AG08396 (cell line): ENCODE measurements at regions not wholly inside any gene's neighbourhood (a gene's known extent, or its start where the extent isn't known, plus 50 kb on each side); places are given as distances from the start of the nearest gene placed in this dataset.
A peak's percentile ranks its signal among the peaks of the same experiment; 100 is the strongest.
"Not testable (repeated sequence)": the region's sequence is repeated elsewhere in the genome, so short reads cannot be mapped to it uniquely, and the experiment has no call there.

ENCODE experiments used
- DNase-seq: peaks from one replicate; pipeline ENCODE4 v3.0.0; 2012; ENCODE audit warnings: low spot score, mixed read lengths

DNA sequence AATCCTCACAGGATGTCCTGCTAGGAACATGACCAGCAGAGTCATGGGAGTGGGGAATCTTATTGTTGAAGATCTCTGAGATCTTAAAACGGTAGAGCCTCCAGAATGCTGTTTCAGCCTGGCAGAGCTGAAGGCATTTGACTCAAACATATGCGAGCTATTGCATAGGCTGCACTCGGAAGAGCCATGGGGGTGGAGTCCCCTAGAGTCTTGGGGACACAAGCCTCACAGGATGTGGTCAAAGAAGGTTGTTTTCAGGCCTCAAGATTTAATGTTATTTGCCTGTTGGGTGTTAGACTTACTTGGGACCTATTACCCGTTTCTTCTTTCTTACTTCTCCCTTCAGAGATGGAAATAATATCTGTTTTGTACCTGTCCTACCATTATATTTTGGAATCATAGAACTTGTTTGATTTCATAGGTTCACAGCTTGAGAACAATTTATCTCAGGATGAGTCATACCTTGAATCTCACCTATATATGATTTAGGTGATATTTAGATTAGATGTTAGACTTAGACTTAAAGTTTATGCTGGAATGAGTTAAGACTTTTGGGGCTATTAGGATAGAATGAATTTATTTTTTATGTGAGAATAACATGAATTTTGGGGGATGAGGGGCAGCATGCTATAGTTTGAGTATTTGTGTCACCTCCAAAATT is 172.2 kb upstream of the ATP2B1 start:
- DNase-seq: no peak

DNA sequence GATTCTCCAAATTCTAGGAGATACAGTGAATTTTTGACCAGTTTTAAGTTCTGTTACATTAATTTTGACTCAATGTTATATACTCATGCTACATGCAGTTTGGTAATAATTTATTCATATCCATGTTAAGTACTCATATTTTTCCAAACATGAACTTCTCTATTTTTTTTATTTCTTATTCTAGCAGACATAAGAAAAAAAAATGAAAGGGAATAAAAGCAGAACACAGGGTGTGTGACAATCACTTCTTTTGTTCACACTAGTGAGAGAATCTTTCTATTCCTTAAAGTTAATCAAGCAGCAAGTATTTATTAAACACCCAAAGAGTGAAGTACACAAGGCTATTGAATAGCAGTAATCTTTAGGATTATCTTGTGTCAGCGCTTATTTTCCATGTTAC is 171.1 kb upstream of the ATP2B1 start:
- no peak for DNase-seq

DNA sequence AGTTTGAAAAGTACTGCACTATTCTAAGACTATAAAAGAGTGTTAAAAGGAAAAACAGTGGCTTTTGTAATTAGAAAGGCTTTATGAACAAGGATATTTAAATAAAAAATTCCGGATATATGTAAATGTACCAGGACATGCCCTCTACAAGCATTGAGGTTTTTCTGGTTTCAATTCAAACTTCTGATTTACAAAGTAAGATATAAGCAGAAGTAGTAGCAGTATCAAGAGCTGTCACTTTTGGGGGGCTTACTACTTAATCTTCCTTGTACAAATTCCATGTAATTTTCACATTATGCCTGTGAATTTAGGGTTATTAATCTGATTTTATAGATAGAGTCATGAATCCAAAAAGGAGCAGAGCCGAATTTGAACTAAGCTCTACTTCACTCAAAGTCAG is 170.3 kb upstream of the ATP2B1 start:
- DNase-seq: no peak

DNA sequence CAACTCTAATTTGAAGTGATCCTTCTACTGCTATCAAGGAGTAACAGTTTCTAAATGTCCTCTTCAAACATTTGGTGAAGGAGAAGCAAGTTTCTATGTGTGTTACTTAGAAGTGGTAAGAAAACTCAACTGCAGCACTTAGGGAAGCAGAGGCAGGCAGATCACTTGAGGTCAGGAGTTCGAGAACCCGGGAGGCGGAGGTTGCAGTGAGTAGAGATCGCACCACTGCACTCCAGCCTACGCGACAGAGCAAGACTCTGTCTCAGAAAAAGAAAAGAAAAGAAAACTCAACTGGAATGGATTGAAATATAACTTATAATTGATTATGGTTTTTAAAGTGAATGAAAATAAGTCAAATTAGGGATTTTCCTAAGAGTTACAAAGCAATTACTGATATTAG is 169.7 kb upstream of the ATP2B1 start:
- no peak for DNase-seq

DNA sequence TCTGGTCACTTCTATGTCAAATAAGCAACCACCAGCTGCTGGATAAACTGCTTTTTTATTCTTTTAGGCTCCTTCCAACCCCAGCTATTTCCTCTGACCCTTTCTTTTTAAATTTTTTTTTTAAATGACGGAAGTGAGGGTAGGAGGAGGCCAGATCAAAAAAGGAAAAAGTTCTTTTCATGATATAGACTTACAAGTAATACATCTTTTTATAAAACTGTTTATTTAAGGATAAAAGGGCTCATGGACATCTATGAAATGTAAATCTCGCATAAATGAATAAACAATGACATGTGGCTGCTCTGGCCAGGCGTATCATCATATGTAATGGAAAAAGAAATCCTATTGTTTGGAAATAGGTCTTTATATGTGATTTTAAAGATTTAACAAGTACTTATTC is 169.0 kb upstream of the ATP2B1 start:
- DNase-seq: no peak

DNA sequence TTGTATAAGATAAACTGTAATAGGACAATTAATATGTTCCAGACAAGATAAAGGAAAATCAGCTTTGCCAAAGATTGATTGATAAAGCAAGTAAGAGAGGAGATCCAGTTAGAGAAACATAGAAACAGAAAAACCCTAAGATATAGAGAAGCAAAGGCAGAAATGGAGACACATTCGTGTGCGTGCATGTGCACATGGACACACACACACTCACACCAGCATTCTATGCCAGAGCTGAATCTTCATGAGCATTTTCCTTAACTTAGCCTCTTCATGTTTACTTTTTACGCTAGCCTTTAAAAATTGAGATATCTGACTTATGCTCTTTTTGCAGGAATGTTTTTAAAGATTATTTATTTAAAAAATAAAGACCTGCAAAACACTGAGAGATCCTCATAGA is 168.5 kb upstream of the ATP2B1 start:
- DNase-seq: no peak

DNA sequence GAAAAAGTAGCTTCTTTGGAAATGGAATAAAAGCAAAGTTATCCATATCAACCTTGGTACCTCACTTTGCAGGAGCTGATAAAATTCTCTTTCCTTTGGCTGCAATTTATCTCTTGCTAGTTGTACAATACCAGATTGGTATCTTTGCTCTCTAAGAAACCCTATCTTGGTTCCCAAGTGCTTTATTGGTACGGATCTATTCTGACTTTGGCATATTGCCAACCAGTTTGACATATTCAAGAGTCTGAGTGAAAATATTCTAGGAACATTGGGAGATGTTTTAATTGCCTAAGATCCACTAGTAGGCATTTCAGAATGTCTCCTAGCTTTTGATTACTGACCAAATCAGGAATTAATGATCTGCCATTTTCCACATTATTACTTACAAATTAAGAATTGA is 167.2 kb upstream of the ATP2B1 start:
- no peak for DNase-seq

DNA sequence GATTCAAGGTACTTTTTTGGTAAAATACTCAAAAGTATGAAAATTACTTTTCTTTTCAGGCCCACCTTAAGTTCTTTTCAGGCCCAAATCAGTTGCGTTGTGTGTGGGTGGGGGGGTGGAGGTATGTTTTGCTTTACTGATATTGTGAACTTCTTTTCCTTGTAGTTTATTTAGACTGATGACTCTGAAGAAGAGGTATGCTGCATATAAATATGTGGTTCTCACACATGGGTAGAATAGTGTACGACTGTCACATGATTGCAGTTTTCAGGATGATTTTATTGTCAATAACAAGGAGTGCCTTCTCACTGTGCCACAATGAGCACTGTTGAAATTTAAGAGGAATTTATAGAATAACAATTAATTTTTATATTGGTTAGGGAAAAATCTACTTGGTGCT is 166.6 kb upstream of the ATP2B1 start:
- DNase-seq: peak; percentile 60

DNA sequence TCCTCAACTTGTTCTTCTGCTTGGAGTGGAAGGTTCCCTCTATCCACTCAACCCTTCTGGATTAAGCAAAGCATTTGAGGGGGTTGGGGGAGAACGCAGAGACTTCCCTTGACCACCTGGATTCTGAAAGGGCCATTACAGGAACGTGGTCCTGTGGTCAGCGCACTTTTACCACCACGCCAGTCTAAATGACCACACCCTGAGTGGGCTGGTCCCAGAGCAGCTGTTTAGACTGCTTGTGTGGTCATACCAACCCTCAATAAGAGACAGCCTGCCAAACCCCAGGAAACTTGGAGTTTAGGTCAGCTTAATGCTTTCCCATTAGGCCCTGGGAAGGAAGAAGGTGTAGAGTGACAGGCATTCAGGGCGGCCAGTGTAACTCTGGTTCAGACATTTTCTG is 165.5 kb upstream of the ATP2B1 start:
- DNase-seq: peak; percentile 42

DNA sequence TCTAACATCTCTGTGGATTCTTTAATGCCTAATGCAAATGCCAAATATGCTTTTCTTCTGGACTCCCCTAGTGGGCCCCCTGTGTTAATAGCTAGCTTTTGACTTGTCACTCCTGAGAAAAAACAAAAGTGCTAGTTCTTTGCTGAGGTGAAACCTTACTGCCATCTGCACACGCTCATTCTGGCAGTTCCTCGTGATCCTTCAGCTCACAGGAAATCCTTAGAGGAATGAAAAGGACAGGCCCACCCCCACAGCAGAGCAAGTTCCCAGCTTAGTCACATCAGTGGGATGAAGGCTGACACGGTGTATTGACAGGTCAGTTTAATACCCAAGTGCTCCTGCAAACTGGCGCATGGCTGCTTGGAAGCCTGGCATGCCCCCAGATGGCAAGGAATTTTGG is 165.1 kb upstream of the ATP2B1 start:
- peak; percentile 10 for DNase-seq

DNA sequence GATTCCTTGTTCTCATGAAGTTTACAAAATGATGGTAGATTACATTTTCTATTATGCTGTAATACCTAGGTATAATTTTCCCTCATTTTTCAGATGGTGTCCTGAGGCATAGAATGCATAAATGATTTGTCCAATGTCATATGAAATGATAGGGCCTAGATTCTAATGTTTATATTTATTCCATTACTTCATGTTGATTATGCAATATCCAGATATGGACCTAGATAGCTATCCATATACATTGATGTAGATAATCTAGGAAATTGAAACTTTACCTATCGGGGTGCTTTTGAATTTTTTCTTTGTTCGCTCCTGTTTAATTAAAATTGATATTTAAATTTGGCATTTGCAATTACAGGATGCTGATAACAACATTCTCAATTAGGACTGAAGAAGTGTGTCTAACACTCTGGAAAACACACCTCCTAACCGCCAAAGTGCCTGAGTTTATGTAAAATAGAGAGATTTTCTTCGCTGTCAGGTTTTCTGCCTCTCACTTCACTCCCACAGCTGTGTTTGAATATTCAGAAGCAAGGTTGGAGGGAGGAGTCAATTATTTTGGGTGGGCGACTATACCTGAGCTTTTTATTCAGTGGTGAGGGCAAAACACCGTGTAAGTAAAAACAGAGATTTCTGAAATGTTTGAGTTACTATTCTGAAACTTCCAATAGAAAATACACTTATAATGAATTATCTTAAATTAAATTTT is 164.4 kb upstream of the ATP2B1 start:
- DNase-seq: no peak

DNA sequence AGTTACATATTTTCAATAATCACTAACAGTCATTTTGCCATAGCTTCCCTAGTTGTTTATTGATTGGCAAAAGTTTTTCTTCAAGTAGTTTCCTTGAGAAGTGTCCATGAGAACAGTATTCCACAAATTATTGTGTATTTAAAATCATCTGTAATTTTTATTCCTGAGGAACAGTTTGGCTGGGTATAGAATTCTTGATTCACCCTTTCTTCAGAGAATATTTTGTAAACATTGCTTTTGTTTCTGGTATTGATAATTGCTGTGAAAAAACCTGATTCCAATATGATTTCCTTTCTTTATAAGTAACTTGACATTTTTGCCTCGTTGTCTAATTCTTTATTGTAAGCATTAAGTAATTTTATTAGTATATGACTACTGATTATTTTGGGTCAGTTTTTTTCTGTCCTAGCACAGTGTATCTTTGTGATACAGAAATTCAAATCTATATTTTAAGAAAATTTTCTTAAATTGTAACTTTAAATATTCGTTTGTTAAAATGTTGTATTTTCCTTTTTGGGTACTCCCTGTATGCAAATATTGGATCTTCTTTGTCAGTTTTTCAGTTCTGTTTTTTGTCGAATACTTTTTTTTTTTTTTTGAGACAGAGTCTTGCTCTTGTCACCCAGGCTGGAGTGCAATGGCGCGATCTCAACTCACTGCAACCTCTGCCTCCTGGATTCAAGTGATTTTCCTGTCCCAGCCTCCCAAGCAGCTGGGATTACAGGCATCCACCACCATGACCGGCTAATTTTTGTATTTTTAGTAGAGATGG is 162.0 kb upstream of the ATP2B1 start:
- no peak for DNase-seq

DNA sequence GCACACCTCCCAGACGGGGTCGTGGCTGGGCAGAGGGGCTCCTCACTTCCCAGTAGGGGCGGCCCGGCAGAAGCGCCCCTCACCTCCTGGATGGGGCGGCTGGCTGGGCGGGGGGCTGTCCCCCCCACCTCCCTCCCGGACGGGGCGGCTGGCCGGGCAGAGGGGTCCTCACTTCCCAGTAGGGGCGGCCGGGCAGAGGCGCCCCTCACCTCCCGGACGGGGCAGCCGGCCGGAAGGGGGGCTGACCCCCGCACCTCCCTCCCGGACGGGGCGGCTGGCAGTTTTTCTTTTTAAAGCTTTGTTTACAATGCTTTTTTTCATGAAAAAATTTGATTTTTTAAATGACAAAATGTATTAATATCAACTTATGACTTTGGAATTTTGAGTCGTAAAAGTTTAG is 159.0 kb upstream of the ATP2B1 start:
- DNase-seq: not testable (repeated sequence)

DNA sequence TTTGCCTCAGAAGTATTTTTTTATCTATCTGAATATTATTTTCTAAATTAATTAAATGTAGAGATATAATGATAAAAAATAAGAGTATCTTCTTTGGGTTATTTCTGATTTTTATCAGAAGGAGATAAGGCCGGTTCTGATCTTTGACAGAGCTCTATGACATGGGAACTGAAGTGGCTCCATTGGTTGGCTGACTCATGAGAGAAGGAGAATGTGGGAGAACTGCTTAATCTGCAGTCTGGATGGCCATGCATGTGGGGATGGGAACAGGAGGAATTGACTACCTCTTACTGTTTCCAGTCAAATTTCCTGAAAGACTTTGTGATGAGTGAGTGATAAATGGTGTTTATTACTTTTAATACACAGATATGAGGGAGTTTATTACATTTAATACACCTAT is 155.8 kb upstream of the ATP2B1 start:
- DNase-seq: no peak

DNA sequence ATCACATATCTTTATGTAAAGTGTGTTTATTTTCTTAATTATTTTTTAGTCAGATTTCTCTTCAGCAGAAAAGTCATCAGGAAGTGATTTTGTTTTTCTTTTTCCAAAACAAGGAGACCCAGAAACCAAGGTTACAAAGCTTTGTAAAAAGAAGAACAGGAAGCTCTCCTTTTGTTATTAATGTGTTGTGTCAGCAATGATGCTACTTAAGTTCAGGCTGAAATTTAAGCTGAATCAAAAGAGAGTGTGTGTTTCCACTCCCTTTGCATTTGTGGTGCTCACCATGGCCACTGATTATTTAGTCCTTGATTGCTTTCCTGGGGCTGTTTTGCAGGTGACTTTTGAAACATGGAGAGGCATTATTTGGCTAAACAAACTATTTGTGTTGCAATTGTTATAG is 155.3 kb upstream of the ATP2B1 start:
- DNase-seq: no peak

DNA sequence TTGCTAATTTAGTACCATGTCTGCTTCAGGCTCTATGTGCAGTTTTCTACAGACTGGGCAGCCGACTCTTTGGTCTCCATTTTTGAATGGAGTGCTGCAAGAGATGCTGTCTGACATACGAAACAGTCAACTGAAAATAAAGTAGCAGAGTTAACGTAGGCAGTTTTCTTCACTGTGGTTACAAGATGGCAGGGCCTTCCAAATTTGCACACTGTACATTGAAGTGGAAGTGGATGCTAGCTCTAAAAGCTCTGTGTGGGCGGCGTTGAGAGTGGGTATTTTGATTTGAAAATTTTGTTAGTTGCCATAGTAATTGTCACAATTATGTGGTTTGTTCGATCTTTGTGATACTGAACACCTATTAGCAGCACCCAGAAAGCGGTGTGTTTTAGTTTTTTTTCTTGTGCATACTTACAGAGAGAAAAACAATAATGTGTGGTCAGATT is 154.9 kb upstream of the ATP2B1 start:
- no peak for DNase-seq

DNA sequence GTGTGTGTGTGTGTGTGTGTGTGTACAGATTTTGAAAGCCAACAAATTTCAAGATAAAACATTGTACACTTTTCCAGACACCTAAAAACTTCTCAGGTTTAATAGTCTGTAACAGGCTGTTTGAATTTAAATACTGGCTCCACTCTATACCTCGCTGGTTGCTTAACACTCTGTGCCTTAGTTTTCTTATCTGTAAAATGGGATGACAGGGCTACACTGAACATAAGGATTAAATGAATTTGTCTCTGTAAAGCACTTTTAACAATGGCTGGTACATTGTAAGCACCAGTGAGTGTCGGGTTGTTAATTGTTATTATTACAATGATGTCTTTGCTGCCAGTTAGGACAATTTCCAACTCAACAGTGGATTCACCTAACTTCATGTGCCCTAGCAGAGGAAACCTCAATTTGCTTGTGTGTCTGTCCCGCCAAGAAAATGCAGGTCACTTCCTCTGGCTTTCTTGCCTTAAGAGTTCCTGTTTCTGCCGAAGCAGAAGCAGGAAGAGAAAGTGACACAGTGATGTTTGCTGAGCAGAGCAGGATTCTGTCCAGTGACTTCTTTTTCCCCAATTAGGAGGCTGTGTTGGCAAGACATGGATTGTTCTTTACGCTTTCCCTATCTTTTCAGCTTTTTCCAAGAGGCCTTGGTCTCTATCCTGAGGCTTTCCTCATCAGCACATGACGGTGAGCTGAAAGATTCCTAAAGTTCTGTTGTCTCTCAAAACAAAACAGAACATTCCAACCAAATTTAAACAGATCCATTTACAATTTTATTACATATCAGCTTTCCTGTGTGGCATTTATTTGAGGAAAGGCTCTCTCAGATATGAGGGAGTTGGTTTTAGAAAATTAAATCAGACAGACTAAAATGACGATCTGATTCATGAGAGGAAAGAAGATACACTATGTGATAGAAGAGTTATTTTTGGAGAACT is 154.1 kb upstream of the ATP2B1 start:
- DNase-seq: no peak

DNA sequence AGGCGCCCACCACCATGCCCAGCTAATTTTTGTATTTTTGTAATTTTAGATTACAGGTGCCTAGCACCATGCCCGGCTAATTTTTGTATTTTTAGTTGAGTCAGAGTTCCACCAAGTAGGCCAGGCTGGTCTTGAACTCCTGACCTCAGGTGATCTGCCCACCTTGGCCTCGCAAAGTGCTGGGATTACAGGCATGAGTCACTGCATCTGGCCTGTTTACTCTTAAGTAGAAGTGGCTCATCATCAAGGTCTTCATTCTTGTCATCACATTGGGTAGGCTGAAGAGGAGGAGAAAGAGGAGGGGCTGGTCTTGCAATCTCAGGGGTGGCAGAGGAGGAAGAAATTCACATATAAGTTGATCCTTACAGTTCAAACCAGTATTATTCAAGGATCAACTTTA is 152.4 kb upstream of the ATP2B1 start:
- DNase-seq: no peak

DNA sequence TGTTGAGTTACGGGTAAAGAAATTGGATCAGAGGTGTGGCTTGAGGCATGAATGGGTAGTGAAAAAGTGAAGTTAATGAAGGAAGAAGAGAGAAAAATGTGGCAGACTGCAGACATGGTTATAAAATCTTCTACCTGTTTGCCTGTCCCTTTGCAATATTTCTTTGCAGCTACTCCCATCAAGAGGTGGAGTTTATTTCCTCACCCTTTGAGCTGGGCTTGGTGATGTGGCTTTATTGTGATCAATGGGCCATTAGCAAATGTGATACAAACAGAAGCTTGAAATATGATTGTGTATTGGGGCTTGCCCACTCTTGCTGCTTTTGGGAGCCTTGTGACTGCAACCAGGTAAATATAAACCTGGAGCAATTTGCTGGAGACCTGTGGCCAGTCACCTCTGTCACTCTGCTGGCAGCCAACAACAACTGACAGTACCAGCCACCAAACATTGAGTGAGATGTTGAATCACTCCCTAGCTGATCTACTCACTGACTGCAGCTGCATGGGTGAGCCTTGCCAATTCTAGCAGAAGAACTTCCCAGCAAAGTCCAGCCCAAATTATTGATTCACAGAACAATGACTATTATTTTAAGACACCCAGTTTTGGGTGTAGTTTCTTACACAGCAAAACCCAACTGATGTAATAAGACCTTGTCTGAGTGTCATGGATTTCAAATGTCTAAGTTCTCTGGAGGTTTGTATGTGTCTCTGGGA is 151.0 kb upstream of the ATP2B1 start:
- no peak for DNase-seq

DNA sequence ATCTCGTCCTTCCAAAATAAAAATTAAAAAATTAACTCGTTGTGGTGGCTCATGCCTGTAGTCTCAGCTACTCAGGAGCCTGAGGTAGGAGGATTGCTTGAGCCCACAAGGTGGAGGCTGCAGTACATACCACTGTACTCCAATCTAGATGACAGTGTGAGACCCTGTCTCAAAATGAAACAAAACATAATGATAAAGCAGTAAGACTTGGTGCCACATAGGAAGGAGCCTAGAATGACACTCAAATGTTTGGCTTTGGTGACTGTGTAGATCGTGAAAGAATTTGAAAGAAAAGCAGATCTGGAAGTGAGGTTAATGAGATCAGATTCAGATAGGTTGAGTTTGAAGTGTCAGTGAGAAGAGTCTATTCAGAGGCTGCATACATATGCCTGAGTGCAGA is 150.1 kb upstream of the ATP2B1 start:
- DNase-seq: no peak

DNA sequence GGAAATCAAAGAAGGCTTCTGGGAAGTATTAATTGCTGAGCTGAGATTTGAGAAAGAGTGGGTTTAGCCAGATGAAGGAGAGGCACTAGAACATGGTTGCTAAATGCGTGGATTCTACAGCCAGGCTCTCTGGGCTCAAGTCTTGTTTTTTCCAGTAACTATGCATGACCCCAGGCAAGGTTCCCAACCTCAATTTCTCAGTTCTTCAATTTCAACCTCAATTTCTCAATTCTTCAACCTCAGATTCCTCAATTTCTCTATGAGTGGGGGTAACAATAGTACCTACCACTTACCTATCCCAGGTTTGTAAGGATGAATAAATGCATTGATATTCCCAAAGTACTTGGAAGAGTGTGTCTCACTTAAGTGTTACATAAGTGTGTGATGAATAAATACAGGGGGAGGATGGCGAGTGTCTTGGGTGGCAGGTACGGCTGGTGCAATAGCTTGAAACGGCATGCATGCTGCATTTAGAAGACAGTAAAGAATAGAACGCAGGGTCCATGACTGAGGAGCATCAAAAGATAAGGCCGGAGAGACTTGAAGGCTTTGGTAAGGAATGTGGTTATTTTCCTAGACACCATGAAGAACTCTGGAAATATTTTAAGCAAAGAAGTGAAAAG is 149.1 kb upstream of the ATP2B1 start:
- DNase-seq: no peak
